SK-N-SH (cell line): ENCODE measurements at regions not wholly inside any gene's neighbourhood (a gene's known extent, or its start where the extent isn't known, plus 50 kb on each side); places are given as distances from the start of the nearest gene placed in this dataset.

Experiments used
- CTCF ChIA-PET: fragments of 300-600, 350-600 bp; formaldehyde crosslinking; extraction: SDS; loops from one replicate; lab custom pipeline; 2021; lab: Yijun Ruan, JAX
- POLR2A ChIA-PET: fragments of 350-600 bp; sonication (Branson Sonifier 250); formaldehyde crosslinking; extraction: SDS; loops from one replicate; lab custom pipeline; 2020; ENCODE audit warnings: antibody characterized with exemption, inconsistent platforms; lab: Yijun Ruan, JAX
- DNase-seq: peaks from one replicate; pipeline ENCODE4 v3.0.0; 2012
- H2AFZ ChIP-seq: fragments of 200-600 bp; sonication (generic); 2 replicates; pipeline ENCODE4 v1.8.1; 2016; ENCODE audit warnings: antibody characterized with exemption, mild to moderate bottlenecking, low read depth
- H3F3A ChIP-seq: fragments of 200-600 bp; sonication (generic); replicated peaks from 2 replicates; pipeline ENCODE3; 2016; ENCODE audit warnings: antibody characterized with exemption, mild to moderate bottlenecking; ENCODE audit not compliant: insufficient read depth
- H3K27ac ChIP-seq, 2 experiments: fragments of 200-500 bp in 1 of 2; fragments of 200-600 bp in 1 of 2; sonication (Bioruptor generic) in 1 of 2; sonication (generic), shearing (Covaris generic) in 1 of 2; 2 replicates each; pipeline versions ENCODE4 v1.5.1 to v1.6.1; 2014 to 2016; ENCODE audit warnings: low read depth in 2 of 2, inconsistent platforms in 1 of 2, low read length in 1 of 2, mild to moderate bottlenecking in 1 of 2, mixed read lengths in 1 of 2
- H3K27me3 ChIP-seq: fragments of 200-600 bp; sonication (generic), shearing (Covaris generic); 2 replicates; pipeline ENCODE4 v1.6.1; 2016; ENCODE audit warnings: mixed run types; ENCODE audit not compliant: insufficient read depth
- H3K36me3 ChIP-seq, 2 experiments: fragments of 200-500 bp in 1 of 2; fragments of 200-600 bp in 1 of 2; sonication (Bioruptor generic) in 1 of 2; sonication (generic) in 1 of 2; replicated peaks in 1 of 2; 2 replicates each; pipeline versions ENCODE3 to v1.5.1; 2014 to 2016; ENCODE audit warnings: low read length in 1 of 2, mild to moderate bottlenecking in 1 of 2; ENCODE audit not compliant: insufficient read depth in 2 of 2, control insufficient read depth in 1 of 2
- H3K4me1 ChIP-seq, 2 experiments: fragments of 200-500 bp in 1 of 2; fragments of 200-600 bp in 1 of 2; sonication (Bioruptor generic) in 1 of 2; sonication (generic), shearing (Covaris generic) in 1 of 2; 2 replicates each; pipeline versions ENCODE4 v1.5.1 to v1.6.1; 2014 to 2016; ENCODE audit warnings: low read depth in 1 of 2, low read length in 1 of 2, mixed run types in 1 of 2; ENCODE audit not compliant: insufficient read depth in 2 of 2, control insufficient read depth in 1 of 2
- H3K4me2 ChIP-seq: fragments of 200-600 bp; sonication (generic), shearing (Covaris generic); 2 replicates; pipeline ENCODE4 v1.6.1; 2017; ENCODE audit warnings: mixed run types
- H3K4me3 ChIP-seq, 2 experiments: fragments of 200-500 bp in 1 of 2; fragments of 200-600 bp in 1 of 2; sonication (Bioruptor generic) in 1 of 2; sonication (generic), shearing (Covaris generic) in 1 of 2; 2 replicates each; pipeline versions ENCODE4 v1.5.1 to v1.8.1; 2014 to 2016; ENCODE audit warnings: low read depth in 2 of 2, inconsistent platforms in 1 of 2, low read length in 1 of 2, mild to moderate bottlenecking in 1 of 2, mixed read lengths in 1 of 2, moderate library complexity in 1 of 2
- H3K79me2 ChIP-seq: fragments of 200-600 bp; sonication (generic); 2 replicates; pipeline ENCODE4 v1.8.1; 2017; ENCODE audit warnings: mild to moderate bottlenecking; ENCODE audit not compliant: insufficient read depth
- H3K9ac ChIP-seq: fragments of 200-600 bp; sonication (generic); 2 replicates; pipeline ENCODE4 v1.6.1; 2017; ENCODE audit warnings: mixed run types
- H3K9me2 ChIP-seq: fragments of 200-600 bp; sonication (generic); 2 replicates; pipeline ENCODE4 v1.6.1; 2017; ENCODE audit warnings: mixed run types
- H3K9me3 ChIP-seq: fragments of 200-600 bp; sonication (generic); 2 replicates; pipeline ENCODE4 v1.6.1; 2017; ENCODE audit warnings: mixed run types, mild to moderate bottlenecking, moderate library complexity
- H4K20me1 ChIP-seq: fragments of 200-600 bp; sonication (generic); 2 replicates; pipeline ENCODE4 v1.6.1; 2017; ENCODE audit warnings: mild to moderate bottlenecking, mixed run types; ENCODE audit not compliant: insufficient read depth
- CTCF ChIP-seq: fragments of 200-600 bp; sonication (generic); IDR thresholded peaks from 2 replicates; pipeline ENCODE4 v1.6.1; 2017; ENCODE audit warnings: antibody characterized with exemption, mild to moderate bottlenecking, moderate library complexity
- ELF1 ChIP-seq: IDR thresholded peaks from 2 replicates; pipeline ENCODE4 v1.4.0; 2012
- EZH2phosphoT487 ChIP-seq: fragments of 200-600 bp; sonication (generic); IDR thresholded peaks from 2 replicates; pipeline ENCODE4 v1.6.1; 2017; ENCODE audit warnings: low read depth, mixed run types, mild to moderate bottlenecking, antibody characterized with exemption, moderate library complexity, borderline replicate concordance
- FOSL2 ChIP-seq: IDR thresholded peaks from 2 replicates; pipeline ENCODE4 v1.4.0; 2012; ENCODE audit warnings: low read depth, mild to moderate bottlenecking, moderate library complexity, borderline replicate concordance
- FOXJ3 ChIP-seq: sonication (generic); formaldehyde crosslinking; IDR thresholded peaks from 2 replicates; pipeline ENCODE4 v1.5.1; 2020; ENCODE audit warnings: mild to moderate bottlenecking, missing genetic modification reagents
- GABPA ChIP-seq: IDR thresholded peaks from 2 replicates; pipeline ENCODE4 v1.4.0; 2012; ENCODE audit warnings: low read depth, mild to moderate bottlenecking
- GATA2 ChIP-seq: sonication (generic); formaldehyde crosslinking; IDR thresholded peaks from 2 replicates; pipeline ENCODE4 v1.5.0; 2020; ENCODE audit warnings: mild to moderate bottlenecking, missing genetic modification reagents
- JUND ChIP-seq: IDR thresholded peaks from 2 replicates; pipeline ENCODE4 v1.4.0; 2012
- MEF2A ChIP-seq: IDR thresholded peaks from 2 replicates; pipeline ENCODE4 v1.4.0; 2012; ENCODE audit warnings: low read depth, borderline replicate concordance
- PBX3 ChIP-seq: IDR thresholded peaks from 2 replicates; pipeline ENCODE4; 2012
- RFX5 ChIP-seq: IDR thresholded peaks from 2 replicates; pipeline ENCODE4 v1.6.1; 2012; ENCODE audit warnings: mild to moderate bottlenecking, improper control_type of control experiment, low read length
- RXRA ChIP-seq: IDR thresholded peaks from 2 replicates; pipeline ENCODE4 v1.4.0; 2012; ENCODE audit warnings: low read depth, mild to moderate bottlenecking, borderline replicate concordance
- SIN3A ChIP-seq: IDR thresholded peaks from 2 replicates; pipeline ENCODE4 v1.6.1; 2012; ENCODE audit warnings: low read depth, mild to moderate bottlenecking, low read length, moderate library complexity, borderline replicate concordance
- TCF12 ChIP-seq: IDR thresholded peaks from 2 replicates; pipeline ENCODE4 v1.4.0; 2012
- TEAD4 ChIP-seq: IDR thresholded peaks from 2 replicates; pipeline ENCODE4 v1.4.0; 2012; ENCODE audit warnings: mild to moderate bottlenecking, borderline replicate concordance; ENCODE audit not compliant: insufficient read depth
- USF2 ChIP-seq: fragments of 150-350 bp; IDR thresholded peaks from 2 replicates; pipeline ENCODE4 v1.6.1; 2017; ENCODE audit warnings: antibody characterized with exemption, low read length, low read depth, borderline replicate concordance
- WGBS: methylation state at CpG from one replicate; pipeline ENCODE4 v1.1.6; 2017; ENCODE audit warnings: low lambda C conversion rate; 5-methylcytosine and 5-hydroxymethylcytosine counted together
- TF ChIP-seq, protein P1 (sequence below): IDR thresholded peaks from 2 replicates; pipeline ENCODE4 v1.6.1; 2012; ENCODE audit warnings: mild to moderate bottlenecking, low read depth, low read length, moderate library complexity

GRCh38 chr6:150301846-150302519 is 66.8 kb upstream of the IYD start:
- no peaks in the 10 kb centered on the region for H4K20me1 ChIP-seq
- WGBS = 7% methylated on average over 6 of the region's 6 CpGs
- peaks cover 5% of the 10 kb centered on the region; the same call in 1 of the 2 replicates for H3K27me3 ChIP-seq
- H3F3A ChIP-seq = no peaks in the 10 kb centered on the region
- H3K79me2 ChIP-seq = no peaks in the 10 kb centered on the region
- no peaks in the 10 kb centered on the region for H3K36me3 ChIP-seq
- no peaks in the 10 kb centered on the region for H3K9me2 ChIP-seq
- H3K4me1 ChIP-seq = no peaks in the 10 kb centered on the region
- DNase-seq = no peak
- no peak overlapping the region for H3K9ac ChIP-seq
- no peak overlapping the region for H3K27ac ChIP-seq
- POLR2A ChIA-PET = no interaction called here
- CTCF ChIA-PET = no interaction called here
- H2AFZ ChIP-seq = no peak overlapping the region
- no peak overlapping the region for H3K4me2 ChIP-seq
- TF ChIP-seq JUND (no peak), GATA2 (CRISPR knock-in tag) (no peak), TCF12 (no peak), GABPA (no peak), ELF1 (no peak), TEAD4 (no peak), FOSL2 (no peak), FOXJ3 (CRISPR knock-in tag) (no peak), RFX5 (no peak), SIN3A (no peak), CTCF (no peak), PBX3 (no peak), USF2 (no peak), RXRA (no peak), MEF2A (no peak), EZH2phosphoT487 (no peak)
- TF ChIP-seq, protein P1, sequence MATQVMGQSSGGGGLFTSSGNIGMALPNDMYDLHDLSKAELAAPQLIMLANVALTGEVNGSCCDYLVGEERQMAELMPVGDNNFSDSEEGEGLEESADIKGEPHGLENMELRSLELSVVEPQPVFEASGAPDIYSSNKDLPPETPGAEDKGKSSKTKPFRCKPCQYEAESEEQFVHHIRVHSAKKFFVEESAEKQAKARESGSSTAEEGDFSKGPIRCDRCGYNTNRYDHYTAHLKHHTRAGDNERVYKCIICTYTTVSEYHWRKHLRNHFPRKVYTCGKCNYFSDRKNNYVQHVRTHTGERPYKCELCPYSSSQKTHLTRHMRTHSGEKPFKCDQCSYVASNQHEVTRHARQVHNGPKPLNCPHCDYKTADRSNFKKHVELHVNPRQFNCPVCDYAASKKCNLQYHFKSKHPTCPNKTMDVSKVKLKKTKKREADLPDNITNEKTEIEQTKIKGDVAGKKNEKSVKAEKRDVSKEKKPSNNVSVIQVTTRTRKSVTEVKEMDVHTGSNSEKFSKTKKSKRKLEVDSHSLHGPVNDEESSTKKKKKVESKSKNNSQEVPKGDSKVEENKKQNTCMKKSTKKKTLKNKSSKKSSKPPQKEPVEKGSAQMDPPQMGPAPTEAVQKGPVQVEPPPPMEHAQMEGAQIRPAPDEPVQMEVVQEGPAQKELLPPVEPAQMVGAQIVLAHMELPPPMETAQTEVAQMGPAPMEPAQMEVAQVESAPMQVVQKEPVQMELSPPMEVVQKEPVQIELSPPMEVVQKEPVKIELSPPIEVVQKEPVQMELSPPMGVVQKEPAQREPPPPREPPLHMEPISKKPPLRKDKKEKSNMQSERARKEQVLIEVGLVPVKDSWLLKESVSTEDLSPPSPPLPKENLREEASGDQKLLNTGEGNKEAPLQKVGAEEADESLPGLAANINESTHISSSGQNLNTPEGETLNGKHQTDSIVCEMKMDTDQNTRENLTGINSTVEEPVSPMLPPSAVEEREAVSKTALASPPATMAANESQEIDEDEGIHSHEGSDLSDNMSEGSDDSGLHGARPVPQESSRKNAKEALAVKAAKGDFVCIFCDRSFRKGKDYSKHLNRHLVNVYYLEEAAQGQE = no peak
- no peak overlapping the region for H3K4me3 ChIP-seq
- H3K9me3 ChIP-seq = no peaks in the 10 kb centered on the region
